ENCODE measurements at regions not wholly inside any gene's neighbourhood (a gene's known extent, or its start where the extent isn't known, plus 50 kb on each side); places are given as distances from the start of the nearest gene placed in this dataset.

- WGBS, 2 experiments (ENCODE audit: extremely low coverage in 1 of 2, insufficient coverage in 1 of 2, insufficient read length in 1 of 2, insufficient replicate concordance in 2 of 2, low coverage in 1 of 2, low lambda C conversion rate in 2 of 2, missing lambda C conversion rate in 1 of 2): 93% methylated on average over 4 of the region's 4 CpGs; no CpG with 5 or more reads in 1 of the 2 experiments
- H3K4me2 ChIP-seq (ENCODE audit: insufficient read depth in 1 of 2, low read depth in 2 of 2, low read length in 2 of 2): no peak overlapping the region
- POLR2A ChIA-PET (ENCODE audit: partially characterized antibody): no interaction called here
- H3K4ac ChIP-seq (replicated peaks; ENCODE audit: insufficient read length, low read depth, low read length): no peak overlapping the region
- no peak overlapping the region for H3K9ac ChIP-seq (replicated peaks in 1 of 4; ENCODE audit: extremely low read depth in 1 of 4, low read depth in 3 of 4, low read length in 3 of 4)
- H2AFZ ChIP-seq (ENCODE audit: low read length): no peak overlapping the region
- H3K18ac ChIP-seq (ENCODE audit: extremely low read depth, low read length): no peak overlapping the region
- H2BK15ac ChIP-seq (ENCODE audit: low read length): no peak overlapping the region
- H3K23ac ChIP-seq (ENCODE audit: insufficient read length): no peak overlapping the region
- no peak overlapping the region for H3K27ac ChIP-seq (ENCODE audit: low read depth, low read length)
- no peaks in the 10 kb centered on the region for H3K4me1 ChIP-seq (replicated peaks in 1 of 4; ENCODE audit: control insufficient read depth in 3 of 4, insufficient read depth in 4 of 4, low read length in 3 of 4)
- FAIRE-seq: no peak
- H3K79me2 ChIP-seq (ENCODE audit: control insufficient read depth in 1 of 2, insufficient read depth in 2 of 2, low read length in 2 of 2): no peaks in the 10 kb centered on the region
- no peak for DNase-seq (ENCODE audit: low read depth in 1 of 2, low spot score in 2 of 2)
- H4K91ac ChIP-seq (replicated peaks; ENCODE audit: insufficient read length, low read length): no peak overlapping the region
- H3K27me3 ChIP-seq (replicated peaks in 1 of 4; ENCODE audit: control insufficient read depth in 3 of 4, extremely low read depth in 1 of 4, insufficient read depth in 3 of 4, low read length in 3 of 4): no peaks in the 10 kb centered on the region
- no peak overlapping the region for H2BK120ac ChIP-seq (replicated peaks; ENCODE audit: low read depth, low read length)
- H4K8ac ChIP-seq (ENCODE audit: extremely low read depth, insufficient read depth, low read length): no peak overlapping the region
- no peak overlapping the region for H3K56ac ChIP-seq (replicated peaks; ENCODE audit: insufficient read length, low read depth, low read length)
- H4K20me1 ChIP-seq (replicated peaks in 1 of 2; ENCODE audit: control insufficient read depth in 1 of 2, insufficient read depth in 2 of 2, low read length in 2 of 2): no peaks in the 10 kb centered on the region
- H2BK20ac ChIP-seq (ENCODE audit: low read length): no peak overlapping the region
- no peak overlapping the region for H2BK5ac ChIP-seq (ENCODE audit: low read depth, low read length)
- H3K14ac ChIP-seq (ENCODE audit: insufficient read length): no peak overlapping the region
- no peak overlapping the region for H2BK12ac ChIP-seq (ENCODE audit: low read depth, low read length)
- H2AK5ac ChIP-seq (ENCODE audit: low read depth, low read length): no peak overlapping the region
- no peak for TF ChIP-seq CHD2 (IDR thresholded peaks at IDR 0.05; ENCODE audit: low read length)
- no peak for TF ChIP-seq FOSL1 (IDR thresholded peaks at IDR 0.05; ENCODE audit: insufficient read depth, low read depth, low read length)
- TF ChIP-seq RFX5 (IDR thresholded peaks at IDR 0.05; ENCODE audit: borderline replicate concordance, low read depth, low read length): no peak
- TF ChIP-seq SP4 (IDR thresholded peaks at IDR 0.05; ENCODE audit: low read length): no peak
- no peak for TF ChIP-seq EZH2 (IDR thresholded peaks at IDR 0.05; ENCODE audit: low read depth, low read length, severe bottlenecking)
- no peak for TF ChIP-seq CBX8 (IDR thresholded peaks at IDR 0.05; ENCODE audit: borderline replicate concordance, low read depth, low read length)
- TF ChIP-seq RNF2 (IDR thresholded peaks at IDR 0.05; ENCODE audit: borderline replicate concordance, low read depth, low read length, missing control alignments, poor library complexity, severe bottlenecking): no peak
- no peaks in the 10 kb centered on the region for H3K9me3 ChIP-seq (ENCODE audit: insufficient read depth in 2 of 2, low read depth in 1 of 2, low read length in 1 of 2)
- no peak overlapping the region for H3K4me3 ChIP-seq (ENCODE audit: extremely low read depth in 1 of 4, insufficient read depth in 2 of 4, low read depth in 3 of 4, low read length in 4 of 4)
- no peaks in the 10 kb centered on the region for H3K23me2 ChIP-seq (ENCODE audit: low read depth, low read length)
- H3K36me3 ChIP-seq (ENCODE audit: control insufficient read depth in 2 of 4, insufficient read depth in 4 of 4, low read length in 3 of 4): no peaks in the 10 kb centered on the region
- no peaks in the 10 kb centered on the region for H3K79me1 ChIP-seq (ENCODE audit: low read depth, low read length)
- CTCF ChIA-PET (ENCODE audit: partially characterized antibody): interaction anchor here (1.0 to 2.2 kb wide), 5 partner anchors 8 to 30 kb away, joined by 3 to 5 read pairs (median 4); no protein-coding TSS in a partner anchor
- no peak overlapping the region for H4K5ac ChIP-seq (ENCODE audit: insufficient read length, low read depth, low read length)
These were observed 541.4 kb upstream of the TENM4 start for GRCh38 chr11:79982185-79982584.

All from H1 (cell line).